HEK293 (cell line): ENCODE measurements at regions not wholly inside any gene's neighbourhood (a gene's known extent, or its start where the extent isn't known, plus 50 kb on each side); places are given as distances from the start of the nearest gene placed in this dataset.

ENCODE experiments used
- CTCF ChIA-PET: fragments of 350-600 bp; formaldehyde crosslinking; extraction: SDS; loops from one replicate; lab custom pipeline; 2021; ENCODE audit warnings: antibody characterized with exemption; lab: Yijun Ruan, JAX
- POLR2A ChIA-PET: fragments of 300-600 bp; formaldehyde crosslinking; extraction: SDS; loops from one replicate; lab custom pipeline; 2020; ENCODE audit warnings: antibody characterized with exemption, inconsistent platforms; lab: Yijun Ruan, JAX
- H3K27ac ChIP-seq: fragments of 200-500 bp; sonication (Bioruptor generic); 2 replicates; pipeline ENCODE4 v1.5.1; 2014; ENCODE audit warnings: low read depth, low read length, control low read depth, inconsistent platforms; ENCODE audit errors: extremely low read depth
- H3K36me3 ChIP-seq, 2 experiments: fragments of 200-500 bp in 1 of 2; sonication (Bioruptor generic) in 1 of 2; 1 replicate in 1 of 2; 2 replicates in 1 of 2; pipeline ENCODE4 v1.5.1; 2014 to 2017; ENCODE audit warnings: inconsistent platforms in 2 of 2, low read length in 2 of 2; ENCODE audit not compliant: control insufficient read depth in 2 of 2, insufficient read depth in 1 of 2
- H3K4me1 ChIP-seq: fragments of 200-500 bp; sonication (Bioruptor generic); 2 replicates; pipeline ENCODE4 v1.5.1; 2014; ENCODE audit warnings: mild to moderate bottlenecking, low read length, inconsistent platforms; ENCODE audit not compliant: control insufficient read depth, insufficient read depth
- H3K4me3 ChIP-seq: 2 replicates; pipeline ENCODE4 v1.5.1; 2011; ENCODE audit warnings: low read depth, mild to moderate bottlenecking, control low read depth, low read length, moderate library complexity
- H3K9me3 ChIP-seq: fragments of 200-500 bp; sonication (Bioruptor generic); 2 replicates; pipeline ENCODE4 v1.5.1; 2014; ENCODE audit warnings: low read depth, low read length, inconsistent platforms; ENCODE audit not compliant: control insufficient read depth, insufficient read depth
- KLF10 ChIP-seq: fragments of 450-650 bp; IDR thresholded peaks from 2 replicates; pipeline ENCODE4 v1.5.1; 2018; ENCODE audit warnings: missing biosample characterization, mild to moderate bottlenecking, missing genetic modification characterization
- TCF7L2 ChIP-seq: IDR thresholded peaks from 2 replicates; pipeline ENCODE4 v1.6.1; 2011; ENCODE audit warnings: low read depth, mild to moderate bottlenecking, inconsistent platforms, low read length, moderate library complexity, borderline replicate concordance
- TRIM28 ChIP-seq: IDR thresholded peaks from 2 replicates; pipeline ENCODE4 v1.6.1; 2011; ENCODE audit warnings: low read length, control low read depth, borderline replicate concordance
- ZEB2 ChIP-seq: fragments of 450-650 bp; formaldehyde crosslinking; IDR thresholded peaks from 2 replicates; pipeline ENCODE4 v1.5.1; 2016; ENCODE audit warnings: missing biosample characterization, missing genetic modification characterization
- ZIC2 ChIP-seq: fragments of 450-650 bp; formaldehyde crosslinking; IDR thresholded peaks from 2 replicates; pipeline ENCODE4 v1.5.1; 2016; ENCODE audit warnings: missing biosample characterization, missing genetic modification characterization
- ZNF211 ChIP-seq: fragments of 450-650 bp; formaldehyde crosslinking; IDR thresholded peaks from 2 replicates; pipeline ENCODE4 v1.5.1; 2016; ENCODE audit warnings: low read depth, missing biosample characterization, missing genetic modification characterization
- ZNF221 ChIP-seq: fragments of 450-650 bp; formaldehyde crosslinking; IDR thresholded peaks from 2 replicates; pipeline ENCODE4 v1.5.1; 2017; ENCODE audit warnings: missing biosample characterization, missing genetic modification characterization, borderline replicate concordance
- ZNF302 ChIP-seq: fragments of 450-650 bp; formaldehyde crosslinking; IDR thresholded peaks from 2 replicates; pipeline ENCODE4 v1.5.1; 2016; ENCODE audit warnings: missing biosample characterization, missing genetic modification characterization, low read depth
- ZNF335 ChIP-seq: fragments of 450-650 bp; formaldehyde crosslinking; conservative IDR thresholded peaks from 2 replicates; pipeline ENCODE4 v1.5.1; 2016; ENCODE audit warnings: missing biosample characterization, missing genetic modification characterization
- ZNF350 ChIP-seq: fragments of 450-650 bp; formaldehyde crosslinking; IDR thresholded peaks from 2 replicates; pipeline ENCODE4 v1.5.0; 2017; ENCODE audit warnings: missing biosample characterization, mild to moderate bottlenecking, missing genetic modification characterization
- ZNF426 ChIP-seq: fragments of 450-650 bp; formaldehyde crosslinking; IDR thresholded peaks from 2 replicates; pipeline ENCODE4 v1.5.1; 2017; ENCODE audit warnings: missing biosample characterization, missing genetic modification characterization, mild to moderate bottlenecking, inconsistent platforms, moderate library complexity
- ZNF488 ChIP-seq: fragments of 450-650 bp; formaldehyde crosslinking; IDR thresholded peaks from 2 replicates; pipeline ENCODE4 v1.5.1; 2016; ENCODE audit warnings: missing biosample characterization, missing genetic modification characterization
- ZNF621 ChIP-seq: fragments of 450-650 bp; formaldehyde crosslinking; IDR thresholded peaks from 2 replicates; pipeline ENCODE4 v1.5.1; 2017; ENCODE audit warnings: missing biosample characterization, missing genetic modification characterization
- ZNF624 ChIP-seq: fragments of 450-650 bp; formaldehyde crosslinking; IDR thresholded peaks from 2 replicates; pipeline ENCODE4 v1.5.1; 2017; ENCODE audit warnings: missing biosample characterization, missing genetic modification characterization
- ZNF701 ChIP-seq: fragments of 450-650 bp; formaldehyde crosslinking; IDR thresholded peaks from 2 replicates; pipeline ENCODE4 v1.5.1; 2016; ENCODE audit warnings: missing biosample characterization, missing genetic modification characterization
- ZSCAN16 ChIP-seq: fragments of 450-650 bp; formaldehyde crosslinking; IDR thresholded peaks from 2 replicates; pipeline ENCODE4 v1.5.1; 2016; ENCODE audit warnings: missing biosample characterization, missing genetic modification characterization
- ZXDB ChIP-seq: fragments of 450-650 bp; formaldehyde crosslinking; IDR thresholded peaks from 2 replicates; pipeline ENCODE4 v1.5.1; 2016; ENCODE audit warnings: missing biosample characterization, missing genetic modification characterization
- TF ChIP-seq, protein P1 (sequence below): fragments of 450-650 bp; formaldehyde crosslinking; IDR thresholded peaks from 2 replicates; pipeline ENCODE4 v1.5.1; 2016; ENCODE audit warnings: missing biosample characterization, missing genetic modification characterization
- TF ChIP-seq, protein P2 (sequence below): fragments of 450-650 bp; formaldehyde crosslinking; IDR thresholded peaks from 2 replicates; pipeline ENCODE4 v1.5.1; 2016; ENCODE audit warnings: missing biosample characterization, missing genetic modification characterization
- TF ChIP-seq, protein P3 (sequence below): fragments of 450-650 bp; formaldehyde crosslinking; IDR thresholded peaks from 2 replicates; pipeline ENCODE4 v1.5.1; 2016; ENCODE audit warnings: missing biosample characterization, missing genetic modification characterization
- TF ChIP-seq, protein P4 (sequence below): fragments of 450-650 bp; formaldehyde crosslinking; IDR thresholded peaks from 2 replicates; pipeline ENCODE4 v1.5.1; 2016; ENCODE audit warnings: missing biosample characterization, missing genetic modification characterization
- TF ChIP-seq, protein P5 (sequence below): fragments of 450-650 bp; formaldehyde crosslinking; IDR thresholded peaks from 2 replicates; pipeline ENCODE4 v1.5.1; 2016; ENCODE audit warnings: missing biosample characterization, missing genetic modification characterization

GRCh38 chr10:131431978-131432690 is 120.6 kb upstream of the TCERG1L start:
- Histone ChIP-seq H3K4me1 (no peaks in the 10 kb centered on the region), H3K27ac (no peak overlapping the region)
- CTCF ChIA-PET: no interaction called here

DNA sequence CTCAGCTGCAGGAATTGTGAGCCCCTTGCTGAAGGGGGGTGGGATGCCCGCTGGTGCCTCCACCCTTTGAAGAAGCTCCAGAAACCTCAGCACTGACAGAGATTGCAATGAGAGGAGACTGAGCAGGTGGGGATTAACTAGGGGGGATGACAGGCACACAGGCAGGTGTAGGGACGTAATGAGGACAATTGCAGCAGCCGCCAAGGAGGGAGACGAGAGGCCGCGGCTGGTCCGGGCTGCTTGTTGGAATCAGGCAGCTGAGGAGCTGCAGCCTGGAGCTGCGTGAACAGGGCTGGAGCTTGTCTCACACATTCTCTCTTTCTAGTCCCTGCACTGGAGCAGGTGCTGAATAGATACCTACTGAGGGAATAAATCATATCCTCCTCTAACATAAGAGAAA is 122.0 kb upstream of the TCERG1L start:
- CTCF ChIA-PET: no interaction called here
- Histone ChIP-seq H3K36me3 (no peaks in the 10 kb centered on the region), H3K9me3 (no peaks in the 10 kb centered on the region), H3K27ac (no peak overlapping the region), H3K4me3 (no peak overlapping the region), H3K4me1 (no peaks in the 10 kb centered on the region)
- POLR2A ChIA-PET: no interaction called here
- no peak for TF ChIP-seq ZSCAN16 (tag by site-specific recombination)
- TF ChIP-seq, protein P1, sequence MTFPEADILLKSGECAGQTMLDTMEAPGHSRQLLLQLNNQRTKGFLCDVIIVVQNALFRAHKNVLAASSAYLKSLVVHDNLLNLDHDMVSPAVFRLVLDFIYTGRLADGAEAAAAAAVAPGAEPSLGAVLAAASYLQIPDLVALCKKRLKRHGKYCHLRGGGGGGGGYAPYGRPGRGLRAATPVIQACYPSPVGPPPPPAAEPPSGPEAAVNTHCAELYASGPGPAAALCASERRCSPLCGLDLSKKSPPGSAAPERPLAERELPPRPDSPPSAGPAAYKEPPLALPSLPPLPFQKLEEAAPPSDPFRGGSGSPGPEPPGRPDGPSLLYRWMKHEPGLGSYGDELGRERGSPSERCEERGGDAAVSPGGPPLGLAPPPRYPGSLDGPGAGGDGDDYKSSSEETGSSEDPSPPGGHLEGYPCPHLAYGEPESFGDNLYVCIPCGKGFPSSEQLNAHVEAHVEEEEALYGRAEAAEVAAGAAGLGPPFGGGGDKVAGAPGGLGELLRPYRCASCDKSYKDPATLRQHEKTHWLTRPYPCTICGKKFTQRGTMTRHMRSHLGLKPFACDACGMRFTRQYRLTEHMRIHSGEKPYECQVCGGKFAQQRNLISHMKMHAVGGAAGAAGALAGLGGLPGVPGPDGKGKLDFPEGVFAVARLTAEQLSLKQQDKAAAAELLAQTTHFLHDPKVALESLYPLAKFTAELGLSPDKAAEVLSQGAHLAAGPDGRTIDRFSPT (tag by site-specific recombination): no peak
- TF ChIP-seq ZNF302: no peak
- TF ChIP-seq ZNF624 (tag by site-specific recombination): no peak
- TF ChIP-seq KLF10 (tag by site-specific recombination): no peak
- TF ChIP-seq ZEB2 (tag by site-specific recombination): no peak
- TF ChIP-seq ZNF211: no peak
- TF ChIP-seq TCF7L2: no peak

More at GRCh38 chr10:131431978-131432690, 120.6 kb upstream of the TCERG1L start:
- H3K4me3 ChIP-seq: no peak overlapping the region
- TF ChIP-seq, protein P2, sequence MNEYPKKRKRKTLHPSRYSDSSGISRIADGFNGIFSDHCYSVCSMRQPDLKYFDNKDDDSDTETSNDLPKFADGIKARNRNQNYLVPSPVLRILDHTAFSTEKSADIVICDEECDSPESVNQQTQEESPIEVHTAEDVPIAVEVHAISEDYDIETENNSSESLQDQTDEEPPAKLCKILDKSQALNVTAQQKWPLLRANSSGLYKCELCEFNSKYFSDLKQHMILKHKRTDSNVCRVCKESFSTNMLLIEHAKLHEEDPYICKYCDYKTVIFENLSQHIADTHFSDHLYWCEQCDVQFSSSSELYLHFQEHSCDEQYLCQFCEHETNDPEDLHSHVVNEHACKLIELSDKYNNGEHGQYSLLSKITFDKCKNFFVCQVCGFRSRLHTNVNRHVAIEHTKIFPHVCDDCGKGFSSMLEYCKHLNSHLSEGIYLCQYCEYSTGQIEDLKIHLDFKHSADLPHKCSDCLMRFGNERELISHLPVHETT: no peak
- TF ChIP-seq ZNF335 (tag by site-specific recombination) (no peak), ZNF488 (tag by site-specific recombination) (no peak), ZNF621 (tag by site-specific recombination) (no peak), ZNF624 (tag by site-specific recombination) (no peak)
- TF ChIP-seq, protein P3, sequence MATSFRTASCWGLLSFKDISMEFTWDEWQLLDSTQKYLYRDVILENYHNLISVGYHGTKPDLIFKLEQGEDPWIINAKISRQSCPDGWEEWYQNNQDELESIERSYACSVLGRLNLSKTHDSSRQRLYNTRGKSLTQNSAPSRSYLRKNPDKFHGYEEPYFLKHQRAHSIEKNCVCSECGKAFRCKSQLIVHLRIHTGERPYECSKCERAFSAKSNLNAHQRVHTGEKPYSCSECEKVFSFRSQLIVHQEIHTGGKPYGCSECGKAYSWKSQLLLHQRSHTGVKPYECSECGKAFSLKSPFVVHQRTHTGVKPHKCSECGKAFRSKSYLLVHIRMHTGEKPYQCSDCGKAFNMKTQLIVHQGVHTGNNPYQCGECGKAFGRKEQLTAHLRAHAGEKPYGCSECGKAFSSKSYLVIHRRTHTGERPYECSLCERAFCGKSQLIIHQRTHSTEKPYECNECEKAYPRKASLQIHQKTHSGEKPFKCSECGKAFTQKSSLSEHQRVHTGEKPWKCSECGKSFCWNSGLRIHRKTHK: no peak
- TF ChIP-seq, all 188 proteins: peak for 0
- POLR2A ChIA-PET: no interaction called here
- H3K9me3 ChIP-seq: no peaks in the 10 kb centered on the region
- no peaks in the 10 kb centered on the region for H3K36me3 ChIP-seq

- ChIA-PET CTCF (no interaction called here), POLR2A (no interaction called here)
- Histone ChIP-seq H3K4me3 (no peak overlapping the region), H3K36me3 (no peaks in the 10 kb centered on the region), H3K27ac (no peak overlapping the region), H3K9me3 (no peaks in the 10 kb centered on the region), H3K4me1 (no peaks in the 10 kb centered on the region)
- TF ChIP-seq ZNF221 (tag by site-specific recombination): no peak
- no peak for TF ChIP-seq TRIM28
- no peak for TF ChIP-seq ZNF426 (tag by site-specific recombination)
- no peak for TF ChIP-seq ZNF701
- TF ChIP-seq, protein P4, sequence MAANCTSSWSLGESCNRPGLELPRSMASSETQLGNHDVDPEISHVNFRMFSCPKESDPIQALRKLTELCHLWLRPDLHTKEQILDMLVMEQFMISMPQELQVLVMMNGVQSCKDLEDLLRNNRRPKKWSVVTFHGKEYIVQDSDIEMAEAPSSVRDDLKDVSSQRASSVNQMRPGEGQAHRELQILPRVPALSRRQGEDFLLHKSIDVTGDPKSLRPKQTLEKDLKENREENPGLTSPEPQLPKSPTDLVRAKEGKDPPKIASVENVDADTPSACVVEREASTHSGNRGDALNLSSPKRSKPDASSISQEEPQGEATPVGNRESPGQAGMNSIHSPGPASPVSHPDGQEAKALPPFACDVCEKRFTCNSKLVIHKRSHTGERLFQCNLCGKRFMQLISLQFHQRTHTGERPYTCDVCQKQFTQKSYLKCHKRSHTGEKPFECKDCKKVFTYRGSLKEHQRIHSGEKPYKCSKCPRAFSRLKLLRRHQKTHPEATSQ: no peak
- TF ChIP-seq ZXDB (tag by site-specific recombination): no peak
- TF ChIP-seq ZNF350 (tag by site-specific recombination): no peak
- TF ChIP-seq, protein P5, sequence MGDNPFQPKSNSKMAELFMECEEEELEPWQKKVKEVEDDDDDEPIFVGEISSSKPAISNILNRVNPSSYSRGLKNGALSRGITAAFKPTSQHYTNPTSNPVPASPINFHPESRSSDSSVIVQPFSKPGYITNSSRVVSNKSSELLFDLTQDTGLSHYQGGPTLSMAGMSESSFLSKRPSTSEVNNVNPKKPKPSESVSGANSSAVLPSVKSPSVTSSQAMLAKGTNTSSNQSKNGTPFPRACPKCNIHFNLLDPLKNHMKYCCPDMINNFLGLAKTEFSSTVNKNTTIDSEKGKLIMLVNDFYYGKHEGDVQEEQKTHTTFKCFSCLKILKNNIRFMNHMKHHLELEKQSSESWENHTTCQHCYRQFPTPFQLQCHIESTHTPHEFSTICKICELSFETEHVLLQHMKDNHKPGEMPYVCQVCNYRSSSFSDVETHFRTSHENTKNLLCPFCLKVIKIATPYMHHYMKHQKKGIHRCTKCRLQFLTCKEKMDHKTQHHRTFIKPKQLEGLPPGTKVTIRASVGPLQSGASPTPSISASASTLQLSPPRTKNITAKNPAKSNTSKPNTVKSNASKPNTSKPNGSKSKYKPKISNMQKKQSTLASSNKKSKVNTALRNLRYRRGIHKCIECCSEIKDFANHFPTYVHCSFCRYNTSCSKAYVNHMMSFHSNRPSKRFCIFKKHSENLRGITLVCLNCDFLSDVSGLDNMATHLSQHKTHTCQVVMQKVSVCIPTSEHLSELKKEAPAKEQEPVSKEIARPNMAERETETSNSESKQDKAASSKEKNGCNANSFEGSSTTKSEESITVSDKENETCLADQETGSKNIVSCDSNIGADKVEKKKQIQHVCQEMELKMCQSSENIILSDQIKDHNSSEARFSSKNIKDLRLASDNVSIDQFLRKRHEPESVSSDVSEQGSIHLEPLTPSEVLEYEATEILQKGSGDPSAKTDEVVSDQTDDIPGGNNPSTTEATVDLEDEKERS: no peak
- TF ChIP-seq ZIC2 (tag by site-specific recombination): no peak
Measured at GRCh38 chr10:131435232-131435631, 123.7 kb upstream of the TCERG1L start.
